ENCODE measurements at regions not wholly inside any gene's neighbourhood (a gene's known extent, or its start where the extent isn't known, plus 50 kb on each side); places are given as distances from the start of the nearest gene placed in this dataset.
"Not testable (repeated sequence)": the region's sequence is repeated elsewhere in the genome, so short reads cannot be mapped to it uniquely, and the experiment has no call there.

DNA sequence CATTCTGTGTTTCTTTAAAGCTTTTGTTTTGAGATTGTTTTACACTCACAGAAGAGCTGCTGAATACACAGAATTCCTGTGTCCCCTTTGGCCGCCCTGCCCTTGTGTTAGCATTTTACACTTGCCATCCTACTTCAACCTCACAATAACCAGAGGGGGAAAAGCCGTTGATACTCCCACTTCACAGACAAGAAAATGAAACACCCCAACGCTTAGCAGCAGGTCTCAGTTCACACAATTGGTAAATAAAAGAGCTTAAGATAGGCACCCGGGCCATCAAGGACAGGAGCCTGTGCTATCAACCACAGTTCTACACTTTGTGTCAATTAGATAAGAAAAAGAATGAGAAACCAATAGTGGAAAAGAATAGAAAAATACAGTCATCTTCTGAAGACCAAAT is 178.0 kb downstream of the SYK start:
- DNase-seq (ENCODE audit: low read depth, low spot score) = no peak

- DNase-seq (ENCODE audit: low read depth, low spot score) = no peak
These were observed 180.1 kb downstream of the SYK start for GRCh38 chr9:90981726-90982125.

DNA sequence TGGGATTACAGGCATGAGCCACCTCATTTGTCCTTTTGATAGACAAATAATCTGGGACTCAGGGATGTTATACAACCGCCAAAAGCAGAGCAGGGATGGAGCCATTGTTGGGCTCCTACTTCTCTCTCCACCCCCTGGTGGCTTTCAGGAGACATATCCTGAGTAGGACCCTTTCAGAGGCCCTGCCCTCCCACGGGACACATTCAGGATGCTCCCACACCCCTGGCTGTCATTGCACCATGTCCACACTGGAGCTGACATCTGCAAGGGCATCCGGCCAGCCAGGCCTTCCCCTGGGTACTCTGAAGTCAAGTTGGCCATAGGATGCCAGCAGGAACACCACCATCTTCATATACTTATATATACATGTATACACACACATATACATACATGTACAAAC is 181.8 kb downstream of the SYK start:
- DNase-seq (ENCODE audit: low read depth, low spot score) = no peak

- DNase-seq (ENCODE audit: low read depth, low spot score) = no peak
These were observed 184.0 kb downstream of the SYK start for GRCh38 chr9:90985631-90986030.

- DNase-seq (ENCODE audit: low read depth, low spot score) = no peak
These were observed 184.5 kb downstream of the SYK start for GRCh38 chr9:90986161-90986560.

GRCh38 chr9:90987566-90987965 is 185.9 kb downstream of the SYK start:
- no peak for DNase-seq (ENCODE audit: low read depth, low spot score)

GRCh38 chr9:90988318-90988717 is 186.7 kb downstream of the SYK start:
- no peak for DNase-seq (ENCODE audit: low read depth, low spot score)

GRCh38 chr9:90991953-90992352 is 190.3 kb downstream of the SYK start:
- no peak for DNase-seq (ENCODE audit: low read depth, low spot score)

DNA sequence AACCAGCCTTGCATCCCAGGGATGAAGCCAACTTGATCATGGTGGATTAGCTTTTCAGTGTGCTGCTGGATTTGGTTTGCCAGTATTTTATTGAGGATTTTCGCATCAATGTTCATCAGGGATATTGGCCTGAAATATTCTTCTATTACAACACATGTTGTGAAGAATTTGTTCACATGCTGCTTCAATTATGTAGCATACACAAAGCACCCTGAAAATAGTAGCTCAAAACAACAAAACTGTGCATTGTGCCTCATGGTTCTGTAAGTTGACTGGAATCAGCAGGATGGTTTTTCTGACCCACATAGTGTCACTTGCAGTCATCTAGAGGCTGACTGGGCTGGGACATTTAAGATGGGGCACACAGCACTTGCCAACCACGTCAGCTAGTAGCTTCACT is 193.9 kb downstream of the SYK start:
- DNase-seq (ENCODE audit: low read depth, low spot score) = no peak

DNA sequence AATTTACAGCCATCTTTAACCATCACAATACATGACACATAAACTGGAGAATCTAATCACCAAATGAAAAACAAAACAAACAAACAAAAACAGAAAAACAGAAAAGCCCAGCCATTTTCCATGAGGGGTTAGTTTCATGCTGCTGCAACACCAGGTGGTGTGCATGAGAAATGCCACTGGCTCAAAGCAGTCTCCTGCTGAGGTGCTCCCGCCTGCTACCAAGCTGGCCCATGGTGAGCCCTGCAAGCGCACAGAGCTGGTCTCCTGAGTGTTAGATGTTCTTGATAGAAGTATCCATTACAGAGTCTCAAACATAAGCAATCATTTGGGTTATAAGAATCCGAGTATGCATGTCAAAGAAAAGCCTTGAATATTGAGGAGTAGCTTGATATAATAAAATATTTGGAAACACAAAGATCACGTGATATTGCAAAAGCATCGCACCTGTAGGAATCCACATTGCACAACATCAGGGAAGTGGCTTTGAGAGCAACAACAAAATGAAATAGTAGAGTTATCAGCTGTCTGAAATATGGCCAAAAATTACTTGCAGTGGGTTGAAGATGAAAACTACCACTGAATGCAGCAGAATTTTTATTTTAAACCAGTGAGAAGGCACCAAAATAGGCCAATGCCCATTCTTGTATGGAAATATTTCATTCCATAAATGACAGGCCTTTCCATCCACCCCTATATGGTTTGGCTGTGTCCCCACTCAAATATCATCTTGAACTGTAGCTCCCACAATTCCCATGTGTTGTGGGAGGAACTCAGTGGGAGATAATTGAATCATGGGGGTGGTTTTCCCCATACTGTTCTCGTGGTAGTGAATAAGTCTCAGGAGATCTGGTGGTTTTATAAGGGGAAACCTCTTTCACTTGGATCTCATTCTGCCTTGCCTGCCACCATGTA is 194.8 kb downstream of the SYK start:
- DNase-seq (ENCODE audit: low read depth, low spot score) = no peak

DNA sequence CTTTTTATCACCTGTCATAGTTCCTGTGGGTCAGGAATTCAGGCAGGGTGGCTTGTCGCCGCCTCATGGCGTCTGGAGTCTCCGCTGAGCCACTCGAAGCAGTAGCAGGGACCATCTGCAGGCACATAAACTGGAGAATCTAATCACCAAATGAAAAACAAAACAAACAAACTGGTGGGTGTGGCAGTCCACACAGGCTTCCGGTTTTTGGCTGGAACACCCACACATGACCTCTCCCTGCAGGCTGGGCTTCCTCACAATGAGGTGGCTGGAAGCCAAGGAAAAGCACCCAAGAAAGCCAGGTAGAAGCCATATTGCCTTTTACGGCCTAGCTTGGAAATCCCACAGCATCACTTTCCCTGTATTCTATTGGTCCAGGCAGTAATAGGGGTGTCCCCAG is 197.0 kb downstream of the SYK start:
- no peak for DNase-seq (ENCODE audit: low read depth, low spot score)

DNA sequence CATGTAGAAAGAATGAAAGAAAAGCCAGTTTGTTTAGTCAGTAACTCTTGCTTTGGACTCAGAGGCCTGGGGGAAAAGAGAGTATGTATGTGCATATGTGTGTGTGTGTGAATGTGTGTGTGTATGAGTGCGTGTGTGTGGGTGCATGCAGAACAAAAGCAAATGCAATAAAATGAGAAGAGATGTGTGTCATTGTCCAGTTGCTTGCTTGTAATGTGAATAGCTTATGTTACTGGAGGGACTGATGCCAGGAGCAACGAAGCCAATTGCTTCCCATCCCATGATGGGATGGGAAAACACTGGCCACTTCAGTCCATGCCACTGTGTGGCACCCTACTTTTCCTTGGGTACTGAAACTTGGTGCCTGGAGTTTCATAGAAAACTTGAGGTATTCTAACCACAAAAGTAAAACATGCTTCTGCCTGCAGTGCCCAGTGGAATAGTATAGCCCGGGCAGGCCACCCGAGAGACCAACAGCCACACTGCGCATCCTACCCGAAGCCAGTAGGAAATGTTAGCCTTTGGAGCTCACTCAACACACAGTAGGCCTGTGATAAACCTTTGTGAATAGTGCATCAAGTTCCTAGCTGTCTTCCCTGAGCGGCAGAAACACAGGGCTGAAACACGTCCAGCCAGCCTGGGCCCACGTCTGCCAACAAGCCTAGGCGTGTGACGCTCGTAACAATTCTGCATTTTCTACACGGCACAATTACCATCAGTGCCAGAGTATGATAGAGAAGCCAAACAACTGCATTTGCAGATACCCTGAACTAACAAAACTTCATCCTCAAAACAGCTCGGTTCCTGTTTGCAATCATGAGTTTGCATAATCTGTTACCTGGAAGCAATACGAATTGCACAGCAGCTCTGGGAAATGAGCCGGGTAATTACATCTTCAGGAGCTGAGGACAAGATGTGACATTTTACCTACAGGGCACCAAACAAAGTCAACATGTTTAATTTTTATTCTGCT is 198.1 kb downstream of the SYK start:
- DNase-seq (ENCODE audit: low read depth, low spot score) = no peak

GRCh38 chr9:91001146-91001611 is 199.6 kb downstream of the SYK start:
- DNase-seq (ENCODE audit: low read depth, low spot score) = no peak

DNA sequence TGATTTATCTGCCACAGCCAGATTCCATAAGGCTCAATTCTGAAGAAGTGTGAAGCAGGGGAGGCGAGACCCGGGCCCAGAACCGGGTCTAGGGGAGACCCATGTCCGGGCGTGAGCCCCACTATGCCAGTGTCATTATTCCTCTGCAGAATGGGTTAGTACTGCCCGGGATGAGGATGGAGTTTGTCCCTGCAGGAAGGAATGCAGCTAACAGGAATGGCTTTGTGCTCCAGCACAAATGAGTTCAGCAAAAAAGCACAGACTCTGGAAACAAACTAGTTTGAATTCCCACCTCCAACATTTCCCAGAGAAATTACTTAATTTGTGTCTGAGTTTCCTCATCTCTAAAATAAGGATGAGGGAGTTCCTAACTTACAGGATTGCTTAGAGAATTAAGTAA is 202.9 kb downstream of the SYK start:
- DNase-seq (ENCODE audit: low read depth, low spot score) = no peak

- DNase-seq (ENCODE audit: low read depth, low spot score) = no peak
These were observed 203.4 kb downstream of the SYK start for GRCh38 chr9:91004992-91005391.

GRCh38 chr9:91006046-91006445 is 204.4 kb downstream of the SYK start:
- DNase-seq (ENCODE audit: low read depth, low spot score) = no peak

DNA sequence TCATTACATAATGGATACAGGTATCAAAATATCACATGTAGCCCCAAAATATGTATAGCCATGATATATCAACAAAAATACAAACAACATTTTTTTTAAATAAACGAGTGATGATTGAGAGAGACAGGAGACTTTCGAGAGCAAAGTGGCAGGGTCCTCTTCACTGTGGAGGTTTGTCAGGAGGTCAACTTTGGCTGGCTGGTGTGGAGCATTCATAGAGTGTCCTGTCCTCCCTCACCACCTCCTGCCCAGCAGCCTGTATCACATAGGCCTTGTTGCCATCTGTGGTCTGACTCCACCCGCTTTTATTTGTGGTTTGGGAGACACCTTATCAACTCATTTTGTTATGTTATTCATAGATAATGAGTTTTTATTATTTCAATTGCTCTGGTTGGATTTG is 206.9 kb downstream of the SYK start:
- DNase-seq (ENCODE audit: low read depth, low spot score) = no peak

DNA sequence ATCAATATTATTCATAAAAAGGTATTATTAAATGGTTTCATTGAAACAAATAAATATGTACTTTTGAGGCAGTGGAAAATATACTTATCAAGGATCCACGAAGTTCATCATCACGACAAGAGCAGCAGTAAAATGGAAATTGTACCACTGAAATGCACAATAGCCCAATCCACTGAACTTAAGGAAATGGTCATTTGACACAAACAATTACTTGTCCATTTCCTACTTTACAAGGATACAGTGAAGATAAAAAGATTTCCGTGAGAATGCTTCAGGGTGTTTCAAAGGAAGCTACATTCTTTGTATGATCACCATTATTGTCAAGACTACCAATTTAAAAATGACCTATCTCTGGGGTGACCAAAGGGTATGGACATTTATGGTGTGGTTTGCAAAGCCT is 210.3 kb downstream of the SYK start:
- no peak for DNase-seq (ENCODE audit: low read depth, low spot score)

DNA sequence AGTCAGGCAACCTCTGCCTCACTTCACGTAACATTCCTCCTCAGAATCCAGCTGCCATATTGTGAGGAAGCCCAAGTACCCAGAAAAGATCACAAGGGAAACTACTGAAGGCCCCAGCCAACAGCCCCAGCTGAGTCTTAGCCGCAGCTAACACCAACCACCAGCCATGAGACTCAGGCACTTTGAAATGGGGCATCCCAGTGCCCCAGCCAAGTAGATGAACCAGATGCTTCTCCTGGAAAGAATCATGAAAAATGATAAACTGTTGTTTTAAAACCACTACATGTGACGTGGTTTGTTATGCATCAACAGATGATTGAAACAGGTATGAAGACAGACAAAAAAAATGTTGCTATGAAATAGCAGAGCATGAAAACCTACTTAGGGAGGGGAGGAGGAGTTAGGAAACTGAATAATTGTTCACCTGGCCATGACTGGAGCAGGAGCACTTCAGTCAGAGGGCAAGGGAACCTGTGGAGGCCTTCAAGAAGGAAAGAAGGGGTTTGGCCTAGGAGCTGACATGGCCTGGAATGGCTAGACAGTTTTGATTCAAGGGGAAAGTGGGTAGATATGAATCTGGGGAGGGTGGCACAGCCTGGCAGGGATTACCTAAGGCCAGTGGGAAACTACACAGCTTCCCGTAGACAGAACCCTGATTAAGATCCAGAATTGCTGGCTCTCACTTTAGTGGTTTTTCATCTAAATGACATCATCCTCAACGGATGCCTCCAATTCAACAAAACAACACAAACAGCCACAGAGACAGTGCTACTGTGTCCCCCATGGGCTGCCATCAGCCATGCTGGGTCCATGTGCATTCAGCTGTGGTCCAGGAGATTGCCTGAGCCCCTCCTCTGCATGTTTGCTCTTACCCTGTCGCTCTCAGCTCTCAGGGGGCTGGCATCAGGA is 211.6 kb downstream of the SYK start:
- no peak for DNase-seq (ENCODE audit: low read depth, low spot score)

DNA sequence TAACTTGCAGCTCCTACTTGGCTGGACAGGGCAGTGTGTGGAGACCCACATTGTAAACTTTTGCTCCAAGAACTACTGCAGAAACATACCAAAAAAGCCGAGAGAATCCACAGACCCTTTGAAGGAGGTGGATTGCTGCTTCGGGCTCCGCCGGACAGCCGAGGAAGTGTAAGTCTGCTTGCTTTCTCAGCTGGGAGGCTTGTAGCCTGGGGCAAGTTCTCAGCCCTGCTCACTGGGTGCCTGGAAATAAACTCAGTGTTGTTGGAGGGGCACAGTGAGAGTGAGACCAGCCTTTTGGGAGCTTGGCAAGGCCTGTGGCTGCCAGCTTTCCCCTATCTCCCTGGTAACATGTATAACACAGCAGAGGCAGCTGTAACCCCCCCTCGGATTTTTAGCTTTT is 215.6 kb downstream of the SYK start:
- no peak for DNase-seq (ENCODE audit: low read depth, low spot score)

DNA sequence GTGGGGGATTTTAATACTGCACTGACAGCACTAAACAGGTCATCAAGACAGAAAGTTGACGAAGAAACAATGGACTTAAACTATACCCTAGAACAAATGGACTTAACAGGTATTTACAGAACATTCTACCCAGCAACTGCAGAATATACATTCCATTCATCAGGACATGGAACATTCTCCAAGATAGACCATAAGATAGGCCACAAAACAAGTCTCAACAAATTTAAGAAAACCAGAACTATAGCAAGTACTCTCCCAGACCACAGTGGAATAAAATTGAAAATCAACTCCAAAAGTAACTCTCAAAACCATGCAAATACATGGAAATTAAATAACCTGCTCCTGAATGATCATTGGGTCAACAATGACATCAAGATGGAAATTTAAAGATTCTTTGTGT is 218.3 kb downstream of the SYK start:
- DNase-seq (ENCODE audit: low read depth, low spot score) = not testable (repeated sequence)

Measured in iPS DF 19.7 (cell line).